GM21717 (cell line): ENCODE measurements at regions not wholly inside any gene's neighbourhood (a gene's known extent, or its start where the extent isn't known, plus 50 kb on each side); places are given as distances from the start of the nearest gene placed in this dataset.
"Not testable (repeated sequence)": the region's sequence is repeated elsewhere in the genome, so short reads cannot be mapped to it uniquely, and the experiment has no call there.

Experiments used
- ATAC-seq: cut with Tn5 transposase; IDR thresholded peaks from one replicate; pipeline ENCODE4 v1.9.1; 2021; ENCODE audit warnings: mild to moderate bottlenecking, moderate library complexity; ENCODE audit not compliant: unreplicated experiment

GRCh38 chr3:14272959-14273560 is 94.4 kb downstream of the LSM3 start:
- ATAC-seq = not testable (repeated sequence)

GRCh38 chr3:14273901-14274611 is 95.4 kb downstream of the LSM3 start:
- ATAC-seq = no peak

GRCh38 chr3:14274612-14274936 is 96.0 kb downstream of the LSM3 start:
- ATAC-seq = no peak

- no peak for ATAC-seq
These were observed 96.7 kb downstream of the LSM3 start for GRCh38 chr3:14274999-14275961.

- ATAC-seq = no peak
These were observed 97.6 kb downstream of the LSM3 start for GRCh38 chr3:14275962-14276909.

GRCh38 chr3:14277557-14277956 is 98.9 kb downstream of the LSM3 start:
- ATAC-seq = no peak

GRCh38 chr3:14278265-14278798 is 99.7 kb downstream of the LSM3 start:
- ATAC-seq = no peak

- no peak for ATAC-seq
These were observed 100.4 kb downstream of the LSM3 start for GRCh38 chr3:14278799-14279625.

GRCh38 chr3:14279626-14280061 is 101.0 kb downstream of the LSM3 start:
- no peak for ATAC-seq

GRCh38 chr3:14280326-14280725 is 101.7 kb downstream of the LSM3 start:
- ATAC-seq = no peak

- ATAC-seq = no peak
These were observed 102.4 kb downstream of the LSM3 start for GRCh38 chr3:14281053-14281452.

- no peak for ATAC-seq
These were observed 103.5 kb downstream of the LSM3 start for GRCh38 chr3:14282001-14282705.

GRCh38 chr3:14282706-14283075 is 104.1 kb downstream of the LSM3 start:
- ATAC-seq = no peak

GRCh38 chr3:14283092-14283812 is 104.6 kb downstream of the LSM3 start:
- ATAC-seq = no peak

GRCh38 chr3:14283813-14284438 is 105.3 kb downstream of the LSM3 start:
- no peak for ATAC-seq

GRCh38 chr3:14284694-14285547 is 106.3 kb downstream of the LSM3 start:
- ATAC-seq = no peak

GRCh38 chr3:14285548-14285925 is 106.9 kb downstream of the LSM3 start:
- no peak for ATAC-seq
